Neuronal stem cell (in vitro differentiated cells): ENCODE measurements at regions not wholly inside any gene's neighbourhood (a gene's known extent, or its start where the extent isn't known, plus 50 kb on each side); places are given as distances from the start of the nearest gene placed in this dataset.

Experiments used
- DNase-seq: peaks from one replicate; pipeline ENCODE4 v3.0.0-alpha.2; 2013; ENCODE audit warnings: low spot score
- H2AFZ ChIP-seq: one replicate; pipeline ENCODE4 v1.6.1; 2013; ENCODE audit warnings: mild to moderate bottlenecking, low read length, inconsistent platforms
- H2AK5ac ChIP-seq: 2 replicates; pipeline ENCODE4 v1.6.1; 2013; ENCODE audit warnings: low read depth, mild to moderate bottlenecking, inconsistent platforms, low read length, moderate library complexity, mixed read lengths
- H2BK120ac ChIP-seq: 2 replicates; pipeline ENCODE4 v1.6.1; 2013; ENCODE audit warnings: low read depth, mild to moderate bottlenecking, inconsistent platforms, low read length, moderate library complexity, mixed read lengths
- H2BK12ac ChIP-seq: one replicate; pipeline ENCODE4 v1.6.1; 2013; ENCODE audit warnings: low read length, inconsistent platforms
- H2BK15ac ChIP-seq: 2 replicates; pipeline ENCODE4 v1.6.1; 2013; ENCODE audit warnings: mild to moderate bottlenecking, low read length, inconsistent platforms, mixed read lengths
- H2BK5ac ChIP-seq: one replicate; pipeline ENCODE4 v1.6.1; 2013; ENCODE audit warnings: inconsistent platforms, mild to moderate bottlenecking, low read length, moderate library complexity
- H3K14ac ChIP-seq: one replicate; pipeline ENCODE4 v1.6.1; 2013; ENCODE audit warnings: low read length, inconsistent platforms
- H3K18ac ChIP-seq: 2 replicates; pipeline ENCODE4 v1.6.1; 2013; ENCODE audit warnings: low read length, inconsistent platforms
- H3K23ac ChIP-seq: 2 replicates; pipeline ENCODE4 v1.6.1; 2013; ENCODE audit warnings: low read depth, mild to moderate bottlenecking, mixed read lengths, low read length, inconsistent platforms; ENCODE audit not compliant: poor library complexity
- H3K27ac ChIP-seq: replicated peaks from 3 replicates; pipeline ENCODE4 v1.5.1; 2013; ENCODE audit warnings: low read length, inconsistent platforms
- H3K27me3 ChIP-seq, 3 experiments: 2 replicates each; pipeline ENCODE4 v1.6.1; 2013; ENCODE audit warnings: low read length in 3 of 3, mild to moderate bottlenecking in 2 of 3, inconsistent platforms in 1 of 3, low read depth in 1 of 3, mixed read lengths in 1 of 3, moderate library complexity in 1 of 3; ENCODE audit not compliant: control insufficient read depth in 3 of 3, insufficient read depth in 3 of 3
- H3K36me3 ChIP-seq, 2 donors: replicated peaks in 1 of 2; 2 replicates each; pipeline ENCODE4 v1.6.1; 2013; ENCODE audit warnings: low read length in 2 of 2; ENCODE audit not compliant: control insufficient read depth in 2 of 2, insufficient read depth in 2 of 2
- H3K4ac ChIP-seq: 2 replicates; pipeline ENCODE4 v1.6.1; 2013; ENCODE audit warnings: inconsistent platforms, mild to moderate bottlenecking, low read length, moderate library complexity
- H3K4me1 ChIP-seq, 2 donors: 1 replicate in 1 of 2; 2 replicates in 1 of 2; pipeline ENCODE4 v1.6.1; 2013; ENCODE audit warnings: low read length in 2 of 2, low read depth in 1 of 2; ENCODE audit not compliant: control insufficient read depth in 2 of 2, insufficient read depth in 1 of 2
- H3K4me2 ChIP-seq: one replicate; pipeline ENCODE4 v1.6.1; 2013; ENCODE audit warnings: mild to moderate bottlenecking, low read length, inconsistent platforms; ENCODE audit not compliant: insufficient read depth, poor library complexity, severe bottlenecking
- H3K4me3 ChIP-seq, 2 donors: 2 replicates each; pipeline ENCODE4 v1.5.1; 2013; ENCODE audit warnings: low read length in 2 of 2, mild to moderate bottlenecking in 2 of 2, inconsistent platforms in 1 of 2, moderate library complexity in 1 of 2
- H3K79me1 ChIP-seq: one replicate; pipeline ENCODE4 v1.6.1; 2013; ENCODE audit warnings: low read depth, mild to moderate bottlenecking, inconsistent platforms, low read length, moderate library complexity
- H3K9ac ChIP-seq: one replicate; pipeline ENCODE4 v1.6.1; 2013; ENCODE audit warnings: mild to moderate bottlenecking, low read depth, low read length, inconsistent platforms; ENCODE audit not compliant: poor library complexity
- H3K9me3 ChIP-seq, 2 donors: replicated peaks in 1 of 2; 2 replicates each; pipeline versions ENCODE3 to v1.6.1; 2013; ENCODE audit warnings: low read length in 2 of 2, mild to moderate bottlenecking in 2 of 2, inconsistent platforms in 1 of 2, low read depth in 1 of 2, mixed read lengths in 1 of 2, moderate library complexity in 1 of 2; ENCODE audit not compliant: control insufficient read depth in 2 of 2, insufficient read depth in 1 of 2
- H4K8ac ChIP-seq: one replicate; pipeline ENCODE4 v1.6.1; 2013; ENCODE audit warnings: low read depth, mild to moderate bottlenecking, inconsistent platforms, low read length, moderate library complexity
- H4K91ac ChIP-seq: one replicate; pipeline ENCODE4 v1.6.1; 2013; ENCODE audit warnings: low read length, low read depth, mild to moderate bottlenecking, inconsistent platforms; ENCODE audit not compliant: poor library complexity
- WGBS, 2 donors: extraction: QIAGEN DNeasy Blood & Tissue Kit; methylation state at CpG; one replicate each; pipeline ENCODE4 v1.1.7; 2013; ENCODE audit warnings: missing lambda C conversion rate in 2 of 2, mixed read lengths in 1 of 2; ENCODE audit not compliant: insufficient read length in 2 of 2, insufficient replicate concordance in 1 of 2; ENCODE audit errors: extremely low coverage in 2 of 2; 5-methylcytosine and 5-hydroxymethylcytosine counted together

GRCh38 chr1:201715801-201716741, 112.9 kb upstream of the IPO9 start:
- no peak for DNase-seq
- no peak overlapping the region for H3K4me2 ChIP-seq
- H3K4me3 ChIP-seq = no peak overlapping the region
- no peak overlapping the region for H4K91ac ChIP-seq
- H3K4me1 ChIP-seq = peaks cover 10 to 43% of the 10 kb centered on the region in 2 donors
- H2AFZ ChIP-seq = no peak overlapping the region
- no peak overlapping the region for H3K27ac ChIP-seq
- no peak overlapping the region for H2BK12ac ChIP-seq
- no peak overlapping the region for H2BK120ac ChIP-seq
- H3K9me3 ChIP-seq = no peaks in the 10 kb centered on the region
- H3K18ac ChIP-seq = no peak overlapping the region
- H3K79me1 ChIP-seq = no peaks in the 10 kb centered on the region
- H3K27me3 ChIP-seq = no peaks in the 10 kb centered on the region
- H3K9ac ChIP-seq = no peak overlapping the region
- H3K14ac ChIP-seq = no peak overlapping the region
- H3K23ac ChIP-seq = no peak overlapping the region
- no peak overlapping the region for H2BK15ac ChIP-seq
- peaks cover 0 to 81% of the 10 kb centered on the region in 2 donors for H3K36me3 ChIP-seq
- H2BK5ac ChIP-seq = no peak overlapping the region
- H4K8ac ChIP-seq = no peak overlapping the region
- no peak overlapping the region for H3K4ac ChIP-seq
- H2AK5ac ChIP-seq = no peak overlapping the region
- no CpG with 5 or more reads among the region's 11 CpGs for WGBS, 2 donors

GRCh38 chr1:201716742-201717135, 112.2 kb upstream of the IPO9 start:
- DNase-seq = no peak
- Histone ChIP-seq H2AK5ac (no peak overlapping the region), H2BK120ac (no peak overlapping the region), H3K4me1 (peaks cover 5 to 45% of the 10 kb centered on the region in 2 donors), H3K27me3 (no peaks in the 10 kb centered on the region), H4K8ac (no peak overlapping the region), H3K9me3 (no peaks in the 10 kb centered on the region), H2BK12ac (no peak overlapping the region), H3K14ac (no peak overlapping the region), H3K36me3 (peaks cover 0 to 84% of the 10 kb centered on the region in 2 donors), H3K27ac (no peak overlapping the region), H3K4me3 (no peak overlapping the region), H3K9ac (no peak overlapping the region), H4K91ac (no peak overlapping the region), H3K4ac (no peak overlapping the region), H2AFZ (no peak overlapping the region), H3K23ac (no peak overlapping the region), H2BK15ac (no peak overlapping the region), H3K79me1 (no peaks in the 10 kb centered on the region), H3K4me2 (no peak overlapping the region), H3K18ac (no peak overlapping the region), H2BK5ac (no peak overlapping the region)
- no CpG with 5 or more reads among the region's 7 CpGs for WGBS, 2 donors

- no peaks in the 10 kb centered on the region for H3K9me3 ChIP-seq
- no peak overlapping the region for H2BK15ac ChIP-seq
- no peak overlapping the region for H4K8ac ChIP-seq
- no CpG with 5 or more reads among the region's 3 CpGs for WGBS, 2 donors
- no peak overlapping the region for H3K23ac ChIP-seq
- H3K4me2 ChIP-seq = no peak overlapping the region
- H3K4me1 ChIP-seq = peaks cover 5 to 43% of the 10 kb centered on the region in 2 donors
- peaks cover 0 to 84% of the 10 kb centered on the region in 2 donors for H3K36me3 ChIP-seq
- no peak overlapping the region for H2AFZ ChIP-seq
- H3K14ac ChIP-seq = no peak overlapping the region
- no peak overlapping the region for H3K18ac ChIP-seq
- no peak overlapping the region for H3K4me3 ChIP-seq
- H3K4ac ChIP-seq = no peak overlapping the region
- H2BK12ac ChIP-seq = no peak overlapping the region
- no peak for DNase-seq
- no peak overlapping the region for H2AK5ac ChIP-seq
- H4K91ac ChIP-seq = no peak overlapping the region
- no peaks in the 10 kb centered on the region for H3K79me1 ChIP-seq
- no peaks in the 10 kb centered on the region for H3K27me3 ChIP-seq
- H3K9ac ChIP-seq = no peak overlapping the region
- H3K27ac ChIP-seq = no peak overlapping the region
- H2BK5ac ChIP-seq = no peak overlapping the region
- H2BK120ac ChIP-seq = no peak overlapping the region
Measured at GRCh38 chr1:201717286-201717685, 111.7 kb upstream of the IPO9 start.

- no peak overlapping the region for H4K8ac ChIP-seq
Measured at GRCh38 chr1:201718346-201719202, 110.4 kb upstream of the IPO9 start.

More at GRCh38 chr1:201718346-201719202, 110.4 kb upstream of the IPO9 start:
- H3K4me3 ChIP-seq = no peak overlapping the region
- H3K9me3 ChIP-seq = no peaks in the 10 kb centered on the region
- H3K9ac ChIP-seq = peak overlapping the region; percentile 40
- no peak overlapping the region for H3K27ac ChIP-seq
- DNase-seq = no peak
- peak overlapping the region; percentile 58 for H3K23ac ChIP-seq
- peak overlapping the region; percentile 92 for H3K18ac ChIP-seq
- H3K14ac ChIP-seq = no peak overlapping the region
- peak overlapping the region; percentile 56 for H4K91ac ChIP-seq
- H2BK15ac ChIP-seq = peak overlapping the region; percentile 94
- H2BK120ac ChIP-seq = no peak overlapping the region
- H3K4ac ChIP-seq = peak overlapping the region; percentile 80
- H3K79me1 ChIP-seq = no peaks in the 10 kb centered on the region
- H3K27me3 ChIP-seq = no peaks in the 10 kb centered on the region
- H3K4me2 ChIP-seq = no peak overlapping the region
- H2AFZ ChIP-seq = no peak overlapping the region
- H2AK5ac ChIP-seq = peak overlapping the region; percentile 100
- H3K36me3 ChIP-seq = peaks cover 0 to 72% of the 10 kb centered on the region in 2 donors
- H2BK5ac ChIP-seq = no peak overlapping the region
- H2BK12ac ChIP-seq = peak overlapping the region; percentile 100
- H3K4me1 ChIP-seq = peaks cover 5 to 37% of the 10 kb centered on the region in 2 donors
- no CpG with 5 or more reads among the region's 36 CpGs for WGBS, 2 donors
